HG02798 (cell line): ENCODE measurements at regions not wholly inside any gene's neighbourhood (a gene's known extent, or its start where the extent isn't known, plus 50 kb on each side); places are given as distances from the start of the nearest gene placed in this dataset.
"Not testable (repeated sequence)": the region's sequence is repeated elsewhere in the genome, so short reads cannot be mapped to it uniquely, and the experiment has no call there.

Source experiments
- ATAC-seq: cut with Tn5 transposase; IDR thresholded peaks from one replicate; pipeline ENCODE4 v1.9.1; 2021; ENCODE audit warnings: mild to moderate bottlenecking; ENCODE audit not compliant: unreplicated experiment, poor library complexity

- ATAC-seq: no peak
Measured at GRCh38 chrX:2574271-2574670, 73.5 kb upstream of the DHRSX start.

- ATAC-seq: no peak
Measured at GRCh38 chrX:2572740-2573139, 72.0 kb upstream of the DHRSX start.

GRCh38 chrX:2568125-2568524 lies 67.3 kb upstream of the DHRSX start:
- ATAC-seq: no peak

GRCh38 chrX:2566055-2566454 lies 65.3 kb upstream of the DHRSX start:
- ATAC-seq: no peak

GRCh38 chrX:2561456-2561855 lies 60.7 kb upstream of the DHRSX start:
- ATAC-seq: no peak

GRCh38 chrX:2559124-2559523 lies 58.3 kb upstream of the DHRSX start:
- ATAC-seq: no peak

GRCh38 chrX:2554891-2555290 lies 54.1 kb upstream of the DHRSX start:
- no peak for ATAC-seq

GRCh38 chrX:2554066-2554465 lies 53.3 kb upstream of the DHRSX start:
- ATAC-seq: not testable (repeated sequence)

- ATAC-seq: no peak
Measured at GRCh38 chrX:2552621-2553201, 51.9 kb upstream of the DHRSX start.

GRCh38 chrX:2550328-2551020 lies 49.7 kb upstream of the DHRSX start:
- no peak for ATAC-seq
